DND-41 (cell line): ENCODE measurements at regions not wholly inside any gene's neighbourhood (a gene's known extent, or its start where the extent isn't known, plus 50 kb on each side); places are given as distances from the start of the nearest gene placed in this dataset.

Source experiments
- ATAC-seq: fragments of 200-7000 bp; cut with Tn5 transposase; 3 replicates; pipeline ENCODE4 v1.9.1; 2021; ENCODE audit warnings: low read depth; ENCODE audit not compliant: insufficient read depth
- DNase-seq: peaks from one replicate; pipeline ENCODE4 v3.0.0-alpha.2; 2020
- H2AFZ ChIP-seq: 2 replicates; pipeline ENCODE4 v1.6.0; 2012; ENCODE audit warnings: low read depth, low read length
- H3K27ac ChIP-seq: 2 replicates; pipeline ENCODE4 v1.5.1; 2012; ENCODE audit warnings: low read length, inconsistent platforms
- H3K27me3 ChIP-seq: fragments of 200-600 bp; sonication (generic); 2 replicates; pipeline ENCODE4 v1.6.0; 2012; ENCODE audit warnings: low read length, mild to moderate bottlenecking, inconsistent platforms; ENCODE audit not compliant: insufficient read depth, poor library complexity
- H3K36me3 ChIP-seq: 2 replicates; pipeline ENCODE4 v1.5.1; 2012; ENCODE audit warnings: low read length, inconsistent platforms; ENCODE audit not compliant: insufficient read depth
- H3K4me1 ChIP-seq: 2 replicates; pipeline ENCODE4 v1.5.1; 2012; ENCODE audit warnings: mild to moderate bottlenecking, low read length; ENCODE audit not compliant: insufficient read depth
- H3K4me2 ChIP-seq: 2 replicates; pipeline ENCODE4 v1.6.0; 2012; ENCODE audit warnings: mild to moderate bottlenecking, moderate library complexity, low read length, inconsistent platforms; ENCODE audit not compliant: insufficient read depth
- H3K4me3 ChIP-seq, 2 experiments: fragments of 200-600 bp in 1 of 2; shearing (Covaris generic) in 1 of 2; 2 replicates each; pipeline ENCODE4 v1.5.1; 2012 to 2016; ENCODE audit warnings: inconsistent platforms in 2 of 2, low read length in 2 of 2, mild to moderate bottlenecking in 2 of 2, low read depth in 1 of 2, moderate library complexity in 1 of 2
- H3K79me2 ChIP-seq: 2 replicates; pipeline ENCODE4 v1.6.0; 2012; ENCODE audit warnings: low read length, inconsistent platforms; ENCODE audit not compliant: insufficient read depth
- H3K9ac ChIP-seq: 2 replicates; pipeline ENCODE4 v1.6.0; 2012; ENCODE audit warnings: low read depth, mild to moderate bottlenecking, inconsistent platforms, low read length, moderate library complexity
- H3K9me3 ChIP-seq: 2 replicates; pipeline ENCODE4 v1.5.1; 2012; ENCODE audit warnings: low read length, moderate library complexity, mild to moderate bottlenecking, inconsistent platforms; ENCODE audit not compliant: insufficient read depth, severe bottlenecking
- H4K20me1 ChIP-seq: 2 replicates; pipeline ENCODE4 v1.6.0; 2012; ENCODE audit warnings: low read length; ENCODE audit not compliant: insufficient read depth
- EZH2 ChIP-seq: IDR thresholded peaks from 3 replicates; pipeline ENCODE4 v1.6.1; 2012; ENCODE audit warnings: borderline replicate concordance, low read depth, mild to moderate bottlenecking, moderate library complexity, low read length, inconsistent platforms; ENCODE audit not compliant: severe bottlenecking
- TF ChIP-seq, protein P1 (sequence below): IDR thresholded peaks from 2 replicates; pipeline ENCODE4 v1.5.1; 2012; ENCODE audit warnings: borderline replicate concordance, low read length, moderate library complexity, mild to moderate bottlenecking; ENCODE audit not compliant: poor library complexity, severe bottlenecking; ENCODE audit errors: extremely low read depth

DNA sequence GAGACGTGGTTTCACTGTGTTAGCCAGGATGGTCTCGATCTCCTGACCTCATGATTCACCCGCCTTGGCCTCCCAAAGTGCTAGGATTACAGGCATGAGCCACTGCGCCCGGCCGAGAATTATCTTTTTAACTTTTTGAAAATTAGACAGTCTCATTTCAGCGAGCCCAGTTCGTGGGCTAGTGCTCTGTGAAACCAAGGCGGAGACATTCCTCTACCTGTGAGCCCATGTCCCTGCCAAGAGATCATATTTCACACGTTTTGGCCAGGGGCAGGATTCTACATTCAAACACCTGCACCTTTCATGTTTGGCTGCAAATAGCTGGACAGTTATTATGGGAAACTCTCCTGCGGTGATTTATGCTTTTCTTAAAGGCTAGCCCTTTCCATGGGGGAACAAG is 60.3 kb downstream of the IRAG1 start:
- TF ChIP-seq, protein P1, sequence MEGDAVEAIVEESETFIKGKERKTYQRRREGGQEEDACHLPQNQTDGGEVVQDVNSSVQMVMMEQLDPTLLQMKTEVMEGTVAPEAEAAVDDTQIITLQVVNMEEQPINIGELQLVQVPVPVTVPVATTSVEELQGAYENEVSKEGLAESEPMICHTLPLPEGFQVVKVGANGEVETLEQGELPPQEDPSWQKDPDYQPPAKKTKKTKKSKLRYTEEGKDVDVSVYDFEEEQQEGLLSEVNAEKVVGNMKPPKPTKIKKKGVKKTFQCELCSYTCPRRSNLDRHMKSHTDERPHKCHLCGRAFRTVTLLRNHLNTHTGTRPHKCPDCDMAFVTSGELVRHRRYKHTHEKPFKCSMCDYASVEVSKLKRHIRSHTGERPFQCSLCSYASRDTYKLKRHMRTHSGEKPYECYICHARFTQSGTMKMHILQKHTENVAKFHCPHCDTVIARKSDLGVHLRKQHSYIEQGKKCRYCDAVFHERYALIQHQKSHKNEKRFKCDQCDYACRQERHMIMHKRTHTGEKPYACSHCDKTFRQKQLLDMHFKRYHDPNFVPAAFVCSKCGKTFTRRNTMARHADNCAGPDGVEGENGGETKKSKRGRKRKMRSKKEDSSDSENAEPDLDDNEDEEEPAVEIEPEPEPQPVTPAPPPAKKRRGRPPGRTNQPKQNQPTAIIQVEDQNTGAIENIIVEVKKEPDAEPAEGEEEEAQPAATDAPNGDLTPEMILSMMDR, result no peak
- TF ChIP-seq EZH2, result no peak
- no peak for ATAC-seq
- Histone ChIP-seq H3K4me1 (no peaks in the 10 kb centered on the region), H3K27ac (no peak overlapping the region), H2AFZ (no peak overlapping the region), H3K9me3 (no peaks in the 10 kb centered on the region), H3K27me3 (no peaks in the 10 kb centered on the region), H3K4me2 (no peak overlapping the region), H3K9ac (no peak overlapping the region), H3K79me2 (no peaks in the 10 kb centered on the region), H3K4me3 (no peak overlapping the region), H4K20me1 (no peaks in the 10 kb centered on the region), H3K36me3 (no peaks in the 10 kb centered on the region)
- no peak for DNase-seq

DNA sequence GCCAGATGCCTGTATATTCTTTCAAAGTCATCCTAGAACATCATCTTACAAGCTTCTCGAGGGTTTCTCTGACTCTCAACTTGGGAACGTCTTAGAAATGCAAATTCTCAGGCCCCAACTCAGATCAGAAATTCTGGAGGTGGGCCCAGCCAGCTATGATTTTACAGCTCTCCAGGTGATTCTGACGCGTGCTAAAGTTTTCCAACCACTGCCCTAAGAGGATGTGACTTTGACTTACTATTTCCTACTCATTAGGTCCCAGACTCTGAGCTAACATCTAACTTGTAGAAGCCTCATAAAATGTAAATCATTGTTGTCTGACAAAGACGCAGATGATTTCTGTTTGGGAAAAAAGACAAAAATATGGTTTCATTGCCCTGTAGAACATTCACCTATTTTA is 61.1 kb downstream of the IRAG1 start:
- Histone ChIP-seq H3K9me3 (no peaks in the 10 kb centered on the region), H3K4me3 (no peak overlapping the region), H4K20me1 (no peaks in the 10 kb centered on the region), H3K4me2 (no peak overlapping the region), H3K9ac (no peak overlapping the region), H3K27me3 (no peaks in the 10 kb centered on the region), H2AFZ (no peak overlapping the region), H3K36me3 (no peaks in the 10 kb centered on the region), H3K27ac (no peak overlapping the region), H3K79me2 (no peaks in the 10 kb centered on the region), H3K4me1 (no peaks in the 10 kb centered on the region)
- DNase-seq (no peak), ATAC-seq (no peak)
- no peak for TF ChIP-seq EZH2
- TF ChIP-seq, protein P1, result no peak

DNA sequence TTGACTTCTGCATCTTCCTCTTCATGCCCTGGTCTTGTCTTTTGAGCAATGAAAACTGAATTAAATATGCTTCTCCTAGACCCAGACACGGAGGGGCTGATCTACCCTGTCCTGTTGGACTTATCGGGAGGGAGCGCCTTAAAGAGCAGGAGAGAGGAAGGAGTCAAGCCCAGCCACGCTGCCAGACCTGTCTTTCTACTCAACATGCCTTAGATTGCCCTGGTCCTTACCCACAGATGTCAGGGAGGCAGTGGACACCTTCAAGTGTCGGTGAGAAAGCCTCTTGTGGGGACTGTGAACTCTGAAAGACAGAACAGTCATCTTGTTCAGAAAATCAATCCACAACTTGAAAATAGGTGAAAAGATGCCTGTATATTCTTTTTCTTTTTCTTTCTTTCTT is 61.8 kb downstream of the IRAG1 start:
- H3K27ac ChIP-seq, result no peak overlapping the region
- no peak for DNase-seq
- no peaks in the 10 kb centered on the region for H3K4me1 ChIP-seq
- H3K4me2 ChIP-seq, result no peak overlapping the region
- no peaks in the 10 kb centered on the region for H3K36me3 ChIP-seq
- no peaks in the 10 kb centered on the region for H3K9me3 ChIP-seq
- TF ChIP-seq, protein P1, result no peak
- TF ChIP-seq EZH2, result no peak
- no peak overlapping the region for H3K9ac ChIP-seq
- no peak overlapping the region for H3K4me3 ChIP-seq
- no peak overlapping the region for H2AFZ ChIP-seq
- H3K79me2 ChIP-seq, result no peaks in the 10 kb centered on the region
- H3K27me3 ChIP-seq, result no peaks in the 10 kb centered on the region
- H4K20me1 ChIP-seq, result no peaks in the 10 kb centered on the region
- no peak for ATAC-seq

DNA sequence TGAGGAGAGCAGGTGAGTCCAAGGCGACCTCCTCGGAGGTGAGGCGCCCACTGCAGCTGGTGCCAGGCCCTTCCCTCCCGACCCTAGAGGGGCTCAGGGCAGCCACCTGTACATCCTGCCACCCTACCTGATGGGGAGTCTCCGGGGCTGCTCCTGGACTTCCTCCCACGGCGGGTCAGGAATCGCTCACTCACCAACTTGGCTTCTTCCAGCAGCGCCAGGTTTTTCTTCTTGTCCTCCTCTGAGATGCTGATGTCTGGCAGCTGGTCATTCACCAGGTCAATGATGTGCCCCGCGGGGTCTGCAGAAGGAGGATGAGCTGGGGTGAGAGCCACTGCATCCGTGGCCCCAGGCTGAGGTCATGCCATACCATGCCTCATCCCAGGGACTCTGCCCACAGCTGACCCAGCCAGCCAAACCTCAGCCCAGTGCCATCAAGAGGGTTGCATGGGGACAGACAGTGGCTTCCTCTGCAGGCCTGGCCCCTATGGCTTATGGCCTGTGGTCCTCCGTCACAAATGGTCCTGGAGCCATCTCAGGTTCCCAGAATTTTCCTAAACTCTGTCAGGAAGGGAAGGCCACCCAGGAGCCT is 61.0 kb upstream of the LYVE1 start:
- TF ChIP-seq EZH2, result no peak
- ATAC-seq, result no peak
- Histone ChIP-seq H2AFZ (no peak overlapping the region), H3K4me3 (no peak overlapping the region), H3K4me2 (no peak overlapping the region), H3K79me2 (no peaks in the 10 kb centered on the region), H4K20me1 (no peaks in the 10 kb centered on the region), H3K9me3 (no peaks in the 10 kb centered on the region), H3K9ac (no peak overlapping the region), H3K4me1 (no peaks in the 10 kb centered on the region), H3K36me3 (no peaks in the 10 kb centered on the region), H3K27ac (no peak overlapping the region), H3K27me3 (no peaks in the 10 kb centered on the region)
- no peak for DNase-seq
